ENCODE measurements at regions not wholly inside any gene's neighbourhood (a gene's known extent, or its start where the extent isn't known, plus 50 kb on each side); places are given as distances from the start of the nearest gene placed in this dataset.
A peak's percentile ranks its signal among the peaks of the same experiment; 100 is the strongest.

GRCh38 chr2:122643725-122644329 lies 888.4 kb downstream of the TSN start:
- H3F3A ChIP-seq (ENCODE audit: insufficient read depth, low read depth) = no peaks in the 10 kb centered on the region
- POLR2A ChIA-PET (ENCODE audit: unreplicated experiment) = no interaction called here
- no peaks in the 10 kb centered on the region for H3K9me3 ChIP-seq (ENCODE audit: insufficient read depth, low read depth)
- no peak overlapping the region for H2AFZ ChIP-seq
- H3K36me3 ChIP-seq (ENCODE audit: low read depth) = no peaks in the 10 kb centered on the region
- no peak overlapping the region for H3K4me2 ChIP-seq
- H4K20me1 ChIP-seq (ENCODE audit: insufficient read depth) = no peaks in the 10 kb centered on the region
- peaks cover 13% of the 10 kb centered on the region for H3K4me1 ChIP-seq (replicated peaks; ENCODE audit: insufficient read depth)
- intact Hi-C loops (cut with micrococcal nuclease; ENCODE audit: unreplicated experiment) = no loop called here
- H3K27ac ChIP-seq = no peak overlapping the region
- no peaks in the 10 kb centered on the region for H3K79me2 ChIP-seq (ENCODE audit: low read depth)
- peak in 1 of 2 experiments; percentile 66 for DNase-seq
- CTCF ChIA-PET = no interaction called here
- BruUV-seq (replicated peaks) = no TSS peak
- TF ChIP-seq EZH2 (IDR thresholded peaks at IDR 0.05; ENCODE audit: low read depth) = no peak
- TF ChIP-seq, protein P1, sequence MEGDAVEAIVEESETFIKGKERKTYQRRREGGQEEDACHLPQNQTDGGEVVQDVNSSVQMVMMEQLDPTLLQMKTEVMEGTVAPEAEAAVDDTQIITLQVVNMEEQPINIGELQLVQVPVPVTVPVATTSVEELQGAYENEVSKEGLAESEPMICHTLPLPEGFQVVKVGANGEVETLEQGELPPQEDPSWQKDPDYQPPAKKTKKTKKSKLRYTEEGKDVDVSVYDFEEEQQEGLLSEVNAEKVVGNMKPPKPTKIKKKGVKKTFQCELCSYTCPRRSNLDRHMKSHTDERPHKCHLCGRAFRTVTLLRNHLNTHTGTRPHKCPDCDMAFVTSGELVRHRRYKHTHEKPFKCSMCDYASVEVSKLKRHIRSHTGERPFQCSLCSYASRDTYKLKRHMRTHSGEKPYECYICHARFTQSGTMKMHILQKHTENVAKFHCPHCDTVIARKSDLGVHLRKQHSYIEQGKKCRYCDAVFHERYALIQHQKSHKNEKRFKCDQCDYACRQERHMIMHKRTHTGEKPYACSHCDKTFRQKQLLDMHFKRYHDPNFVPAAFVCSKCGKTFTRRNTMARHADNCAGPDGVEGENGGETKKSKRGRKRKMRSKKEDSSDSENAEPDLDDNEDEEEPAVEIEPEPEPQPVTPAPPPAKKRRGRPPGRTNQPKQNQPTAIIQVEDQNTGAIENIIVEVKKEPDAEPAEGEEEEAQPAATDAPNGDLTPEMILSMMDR (conservative IDR thresholded peaks at IDR 0.05) = no peak
- H3K9me2 ChIP-seq (ENCODE audit: insufficient read depth) = no peaks in the 10 kb centered on the region
- H3K4me3 ChIP-seq = no peak overlapping the region
- H3K27me3 ChIP-seq (ENCODE audit: insufficient read depth, low read depth) = no peaks in the 10 kb centered on the region

- H4K20me1 ChIP-seq (ENCODE audit: insufficient read depth) = no peaks in the 10 kb centered on the region
- H3K9me3 ChIP-seq (ENCODE audit: insufficient read depth, low read depth) = no peaks in the 10 kb centered on the region
- no peaks in the 10 kb centered on the region for H3K79me2 ChIP-seq (ENCODE audit: low read depth)
- TF ChIP-seq, protein P1 (conservative IDR thresholded peaks at IDR 0.05) = no peak
- no peak for TF ChIP-seq EZH2 (IDR thresholded peaks at IDR 0.05; ENCODE audit: low read depth)
- no peaks in the 10 kb centered on the region for H3K27me3 ChIP-seq (ENCODE audit: insufficient read depth, low read depth)
- ChIA-PET POLR2A (ENCODE audit: unreplicated experiment) (no interaction called here), CTCF (no interaction called here)
- H3K4me1 ChIP-seq (replicated peaks; ENCODE audit: insufficient read depth) = no peaks in the 10 kb centered on the region
- no peak overlapping the region for H3K27ac ChIP-seq
- intact Hi-C loops (cut with micrococcal nuclease; ENCODE audit: unreplicated experiment) = no loop called here
- H2AFZ ChIP-seq = no peak overlapping the region
- BruUV-seq (replicated peaks) = no TSS peak
- no peak for DNase-seq
- H3K36me3 ChIP-seq (ENCODE audit: low read depth) = no peaks in the 10 kb centered on the region
- H3K9me2 ChIP-seq (ENCODE audit: insufficient read depth) = no peaks in the 10 kb centered on the region
- no peaks in the 10 kb centered on the region for H3F3A ChIP-seq (ENCODE audit: insufficient read depth, low read depth)
- H3K4me3 ChIP-seq = no peak overlapping the region
- no peak overlapping the region for H3K4me2 ChIP-seq
These were observed 895.8 kb downstream of the TSN start for GRCh38 chr2:122651236-122651635.

DNA sequence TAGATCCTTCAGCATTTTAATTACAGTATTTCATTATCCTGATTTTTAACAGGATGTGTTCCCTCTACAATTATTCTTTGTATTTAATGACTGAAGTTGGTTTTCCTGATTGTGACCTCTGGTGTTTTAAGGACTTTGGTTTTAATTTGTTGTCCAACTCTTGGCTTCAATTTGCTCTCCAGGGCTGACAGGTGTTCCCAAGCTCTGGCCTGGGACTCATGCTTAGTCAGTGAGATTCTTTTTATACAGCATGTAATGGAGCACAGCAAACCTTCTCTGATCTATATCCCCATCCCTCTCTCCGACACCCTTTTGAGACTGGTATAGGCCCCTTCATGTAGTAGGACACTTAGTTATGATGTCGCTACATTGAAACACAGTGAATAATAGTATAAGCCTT lies 896.3 kb downstream of the TSN start:
- no peak for TF ChIP-seq EZH2 (IDR thresholded peaks at IDR 0.05; ENCODE audit: low read depth)
- TF ChIP-seq, protein P1 (conservative IDR thresholded peaks at IDR 0.05) = no peak
- POLR2A ChIA-PET (ENCODE audit: unreplicated experiment) = no interaction called here
- no peaks in the 10 kb centered on the region for H3K9me3 ChIP-seq (ENCODE audit: insufficient read depth, low read depth)
- no peaks in the 10 kb centered on the region for H3F3A ChIP-seq (ENCODE audit: insufficient read depth, low read depth)
- no peaks in the 10 kb centered on the region for H4K20me1 ChIP-seq (ENCODE audit: insufficient read depth)
- H3K27me3 ChIP-seq (ENCODE audit: insufficient read depth, low read depth) = no peaks in the 10 kb centered on the region
- no peaks in the 10 kb centered on the region for H3K4me1 ChIP-seq (replicated peaks; ENCODE audit: insufficient read depth)
- CTCF ChIA-PET = no interaction called here
- BruUV-seq (replicated peaks) = no TSS peak
- H3K27ac ChIP-seq = no peak overlapping the region
- H3K9me2 ChIP-seq (ENCODE audit: insufficient read depth) = no peaks in the 10 kb centered on the region
- no peak overlapping the region for H3K4me2 ChIP-seq
- H3K4me3 ChIP-seq = no peak overlapping the region
- no peaks in the 10 kb centered on the region for H3K36me3 ChIP-seq (ENCODE audit: low read depth)
- intact Hi-C loops (cut with micrococcal nuclease; ENCODE audit: unreplicated experiment) = no loop called here
- H2AFZ ChIP-seq = no peak overlapping the region
- no peak for DNase-seq
- H3K79me2 ChIP-seq (ENCODE audit: low read depth) = no peaks in the 10 kb centered on the region

Measured in PC-9 (cell line).